A172 (cell line): ENCODE measurements at regions not wholly inside any gene's neighbourhood (a gene's known extent, or its start where the extent isn't known, plus 50 kb on each side); places are given as distances from the start of the nearest gene placed in this dataset.
A peak's percentile ranks its signal among the peaks of the same experiment; 100 is the strongest.
"Not testable (repeated sequence)": the region's sequence is repeated elsewhere in the genome, so short reads cannot be mapped to it uniquely, and the experiment has no call there.

Experiments
- DNase-seq: peaks from one replicate; pipeline ENCODE4 v3.0.0-alpha.2; 2015; ENCODE audit warnings: low spot score

DNA sequence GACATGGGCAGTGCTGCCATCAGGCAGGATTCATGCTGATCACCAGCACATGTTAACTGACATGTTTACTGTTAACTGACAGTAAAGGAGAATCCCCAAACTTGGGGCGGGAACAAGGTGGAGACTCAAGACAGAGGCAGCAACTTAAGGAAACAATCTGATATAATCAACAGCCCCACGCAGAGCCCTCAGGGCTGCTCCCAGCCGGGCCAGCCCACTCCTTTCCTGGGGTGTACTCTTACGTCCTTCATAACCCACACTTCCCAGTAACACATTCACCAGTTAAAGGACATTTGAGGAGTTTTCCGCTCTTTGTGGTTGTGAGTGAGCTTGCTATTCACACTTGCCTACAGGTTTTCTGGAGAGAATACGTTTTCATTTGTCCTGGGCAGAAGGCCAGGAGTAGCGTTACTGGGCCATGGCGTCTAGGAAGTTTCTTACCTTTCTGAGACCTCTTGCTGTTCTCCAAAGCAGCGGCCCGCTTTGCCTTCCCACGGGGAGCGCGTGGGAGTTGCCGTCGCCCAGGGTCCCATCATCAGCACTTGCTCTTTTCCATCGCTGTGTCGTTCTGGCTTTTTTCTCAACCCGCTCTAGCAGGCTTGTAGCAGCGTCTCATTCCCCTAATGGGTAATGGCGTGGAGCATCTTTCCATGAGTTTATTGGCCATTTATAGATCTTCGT lies 56.4 kb downstream of the FOXF2 start:
- DNase-seq = no peak

DNA sequence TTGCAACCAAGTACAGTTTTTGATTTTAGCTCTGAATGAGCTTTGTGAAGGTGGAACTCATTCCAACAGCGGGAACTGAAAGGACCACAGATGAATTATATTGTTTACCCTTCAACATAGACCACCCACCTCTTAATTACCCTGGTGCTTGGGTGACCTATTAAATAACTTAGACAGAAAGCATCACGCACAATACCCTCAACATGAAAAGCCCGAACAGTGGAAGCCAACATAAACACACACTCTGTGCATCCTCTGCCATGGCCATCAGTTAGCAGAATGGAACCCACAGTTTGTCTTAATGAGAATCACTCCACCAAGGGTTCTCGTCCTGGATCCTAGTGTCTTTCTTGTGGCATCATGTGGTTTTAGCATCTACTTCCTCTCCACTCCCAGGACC lies 60.5 kb downstream of the FOXF2 start:
- no peak for DNase-seq

DNA sequence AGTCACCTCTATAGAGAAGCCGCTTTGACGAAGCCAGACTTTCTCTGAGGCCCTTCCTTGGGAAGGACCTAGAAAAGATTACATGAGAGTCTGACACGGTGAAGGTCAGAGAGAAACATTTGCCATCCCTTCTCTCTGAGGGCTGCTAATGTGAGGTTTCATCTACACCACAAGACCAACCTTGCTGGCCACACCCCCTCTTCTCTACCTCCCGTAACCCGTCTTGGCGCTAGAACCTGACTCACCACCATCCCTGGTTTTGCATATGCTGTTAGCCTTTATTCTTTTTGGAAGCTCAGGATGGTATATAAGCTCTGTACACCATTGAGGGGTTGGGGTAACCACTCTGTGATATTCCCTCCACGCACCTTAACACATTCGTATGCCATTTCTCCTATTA lies 63.6 kb downstream of the FOXF2 start:
- no peak for DNase-seq

DNA sequence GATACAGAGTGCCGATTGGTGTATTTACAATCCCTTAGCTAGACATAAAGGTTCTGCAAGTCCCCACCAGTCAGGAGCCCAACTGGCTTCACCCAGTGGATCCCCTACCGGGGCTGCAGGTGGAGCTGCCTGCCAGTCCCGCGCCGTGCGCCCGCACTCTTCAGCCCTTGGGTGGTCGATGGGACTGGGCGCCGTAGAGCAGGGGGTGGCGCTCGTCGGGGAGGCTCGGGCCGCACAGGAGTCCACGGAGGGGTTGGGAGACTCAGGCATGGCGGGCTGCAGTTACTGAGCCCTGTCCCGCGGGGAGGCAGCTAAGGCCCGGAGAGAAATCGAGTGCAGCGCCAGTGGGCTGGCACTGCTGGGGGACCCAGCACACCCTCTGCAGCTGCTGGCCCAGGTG lies 67.4 kb downstream of the FOXF2 start:
- not testable (repeated sequence) for DNase-seq

DNA sequence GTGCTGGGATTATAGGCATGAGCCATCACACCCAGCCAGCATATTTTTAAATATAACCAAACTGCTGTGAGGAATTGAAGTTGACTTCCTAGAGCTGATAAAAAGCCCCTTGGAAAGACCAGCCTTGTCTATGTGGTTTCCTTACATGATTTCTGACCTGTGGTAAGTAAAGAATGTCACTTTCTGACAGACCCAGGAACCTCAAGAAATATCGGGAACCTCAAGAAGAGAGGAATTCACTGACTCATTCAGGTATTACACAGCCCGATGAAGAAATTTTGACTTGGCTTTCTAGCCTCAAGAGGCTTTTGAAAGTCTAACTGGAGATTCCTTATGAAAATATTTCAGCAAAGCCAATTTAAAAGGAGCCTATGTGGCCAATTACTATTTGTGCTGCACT lies 71.8 kb downstream of the FOXF2 start:
- DNase-seq = peak; percentile 89

DNA sequence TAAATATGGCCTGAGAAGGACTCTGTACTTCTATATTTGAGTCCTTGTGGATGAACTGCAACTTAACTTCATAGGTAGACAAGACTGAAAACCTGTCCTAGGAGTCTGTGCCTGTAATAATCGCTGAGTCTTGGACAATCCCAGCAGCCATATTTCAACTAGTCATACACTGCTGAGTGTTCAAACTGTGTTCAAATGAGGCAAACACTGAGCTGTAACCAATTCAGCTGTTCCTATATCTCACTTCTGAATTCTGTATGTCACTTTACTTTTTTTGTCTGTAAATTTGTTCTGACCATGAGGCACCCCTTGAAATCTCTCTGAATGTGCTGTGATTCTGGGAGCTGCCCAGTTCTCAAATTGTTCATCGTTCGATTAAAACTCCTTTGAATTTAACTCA lies 72.4 kb downstream of the FOXF2 start:
- DNase-seq = no peak

DNA sequence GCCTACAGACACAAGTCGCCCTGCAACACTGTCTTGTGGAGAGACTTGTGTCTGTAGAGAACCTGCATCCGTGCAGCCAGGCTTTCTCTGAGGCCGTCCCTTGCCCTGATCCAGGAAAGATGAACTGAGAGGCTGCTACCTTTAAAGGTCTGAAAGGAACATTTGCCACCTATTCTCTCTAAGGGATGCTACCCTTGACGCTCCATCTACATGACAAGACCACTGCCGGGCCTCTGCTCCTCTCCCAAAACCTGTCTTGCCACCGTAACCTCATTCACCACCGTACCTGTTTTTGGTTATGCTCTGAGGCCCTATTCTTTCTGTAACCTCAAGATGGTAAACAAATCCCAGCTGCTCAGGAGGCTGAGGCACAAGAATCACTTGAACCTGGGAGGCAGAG lies 73.9 kb downstream of the FOXF2 start:
- DNase-seq = no peak

DNA sequence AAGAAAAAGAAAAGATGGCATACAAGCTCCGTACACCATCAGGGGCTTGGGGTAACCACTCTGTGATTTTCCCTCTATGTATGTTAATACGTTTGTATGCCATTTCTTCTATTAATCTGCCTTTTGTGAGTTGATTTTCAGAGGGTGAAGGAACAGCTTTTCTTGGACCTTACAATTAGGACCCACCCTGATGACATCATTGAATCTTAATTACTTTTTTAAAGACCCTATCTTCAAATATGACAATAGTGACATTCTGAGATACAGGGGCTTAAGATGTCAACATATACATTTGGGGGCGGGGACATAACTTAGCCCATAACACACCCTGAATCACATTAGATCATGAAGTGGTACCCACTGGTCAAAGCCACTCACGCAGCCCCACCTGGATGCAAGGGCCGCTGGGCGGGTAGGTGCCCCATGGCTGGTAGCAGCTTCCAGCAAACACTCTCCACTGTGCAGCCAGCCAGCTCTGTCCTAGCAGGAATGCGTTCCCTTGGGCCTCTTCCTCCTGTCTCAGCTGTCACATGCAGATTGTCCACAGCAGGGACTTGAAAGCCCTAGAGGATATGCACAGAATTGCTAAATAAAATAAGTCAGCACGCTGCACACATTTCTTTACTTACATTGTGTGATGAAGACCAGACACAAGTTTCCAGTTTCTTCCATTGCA lies 74.5 kb downstream of the FOXF2 start:
- DNase-seq = no peak

DNA sequence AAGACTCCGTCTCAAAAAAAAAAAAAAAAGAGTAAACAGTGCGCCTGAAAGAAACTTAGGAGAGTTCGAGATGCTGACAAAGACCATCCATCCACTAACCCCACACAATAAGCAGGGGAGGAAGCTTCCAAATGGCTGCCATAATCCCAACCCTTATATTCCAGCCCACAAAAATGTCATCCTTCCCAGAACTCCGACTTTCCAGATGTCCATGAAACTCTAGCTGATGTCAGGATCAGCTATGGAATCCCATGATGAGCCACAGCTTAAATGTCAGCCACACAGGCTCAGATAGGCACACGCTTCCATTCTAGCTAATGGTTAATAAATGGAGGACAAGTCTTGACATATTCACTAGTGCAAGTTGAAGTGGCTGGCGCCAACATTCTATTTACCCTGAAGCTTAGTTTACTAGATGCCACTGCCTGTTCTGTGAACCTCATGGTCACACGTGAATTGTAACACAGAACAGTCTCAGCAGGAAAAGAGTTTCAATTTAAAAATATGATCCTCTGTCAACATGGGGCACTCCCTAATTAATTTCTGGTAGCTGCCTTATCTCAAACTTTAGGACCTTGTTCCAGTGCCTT lies 75.5 kb downstream of the FOXF2 start:
- DNase-seq = no peak

DNA sequence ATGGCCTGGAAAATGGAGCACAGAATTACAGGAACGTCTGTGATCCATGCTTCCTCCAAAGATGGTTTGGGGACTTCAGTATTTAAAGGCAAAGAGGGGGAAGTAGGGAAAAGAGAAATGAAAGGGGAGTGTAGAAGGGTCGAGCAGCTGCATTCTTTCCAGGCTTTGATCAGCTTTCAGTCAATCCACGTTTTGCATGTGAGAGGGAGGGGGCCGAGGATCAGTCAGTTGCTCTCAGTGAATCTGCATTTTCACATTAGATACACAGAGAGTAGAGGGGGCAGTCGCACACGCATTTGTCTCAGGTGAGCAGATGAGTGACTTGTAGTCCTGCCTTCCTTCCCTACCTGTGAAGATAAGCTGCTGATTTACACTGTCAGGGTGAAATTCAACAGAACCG lies 78.8 kb downstream of the FOXF2 start:
- no peak for DNase-seq

DNA sequence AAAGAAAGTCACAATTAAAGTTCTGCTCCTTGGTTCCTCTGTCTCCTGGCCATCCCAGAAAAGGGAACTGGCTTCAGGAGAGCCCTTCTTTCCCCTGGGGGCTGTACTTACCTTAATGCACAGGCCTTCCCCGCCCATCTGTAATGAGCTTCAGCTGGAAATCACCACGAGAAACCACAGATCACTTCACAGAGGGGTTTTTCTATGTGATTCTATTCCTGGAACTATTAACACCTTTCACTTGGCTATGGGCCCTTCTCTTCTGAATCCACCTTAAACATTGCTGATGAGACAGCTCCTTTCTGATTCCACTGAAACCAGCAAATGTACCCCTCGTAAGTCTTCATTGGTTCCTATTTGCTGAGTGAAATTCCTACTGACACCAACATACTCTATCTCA lies 80.7 kb downstream of the FOXF2 start:
- DNase-seq = no peak

DNA sequence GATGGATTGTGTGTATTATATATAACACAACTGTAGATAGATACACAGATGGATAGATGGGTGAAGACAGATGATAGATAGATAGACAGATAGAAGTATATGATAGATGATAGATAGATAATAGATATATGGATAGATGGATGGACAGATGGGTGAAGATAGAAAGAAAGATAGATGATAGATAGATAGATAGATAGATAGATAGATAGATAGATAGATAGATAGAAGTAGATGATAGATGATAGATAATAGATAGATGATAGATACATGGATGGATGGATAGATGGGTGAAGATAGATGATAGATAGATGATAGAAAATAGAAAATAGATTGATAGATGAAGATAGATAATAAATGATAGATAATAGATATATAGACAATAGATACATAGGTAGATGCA lies 83.3 kb downstream of the FOXF2 start:
- DNase-seq = no peak

DNA sequence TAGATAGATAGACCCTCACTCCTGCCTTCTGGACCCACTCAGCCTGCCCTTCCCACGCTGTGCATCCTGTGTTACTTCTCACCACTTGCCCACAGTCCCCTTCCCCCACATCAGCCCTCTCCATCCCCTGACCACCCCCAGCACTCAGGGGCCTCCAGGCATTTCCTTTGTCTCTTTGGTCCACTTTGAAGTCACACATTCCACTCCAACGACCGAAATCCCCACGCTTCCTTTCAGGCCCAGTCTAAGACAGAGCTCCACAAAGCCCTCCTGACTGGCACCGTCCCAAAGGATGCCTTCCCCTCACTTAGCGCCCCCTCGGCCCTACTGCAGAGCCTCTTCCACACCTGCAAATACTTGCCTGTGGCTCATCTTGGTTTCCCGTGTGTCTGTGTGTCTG lies 83.8 kb downstream of the FOXF2 start:
- DNase-seq = no peak

DNA sequence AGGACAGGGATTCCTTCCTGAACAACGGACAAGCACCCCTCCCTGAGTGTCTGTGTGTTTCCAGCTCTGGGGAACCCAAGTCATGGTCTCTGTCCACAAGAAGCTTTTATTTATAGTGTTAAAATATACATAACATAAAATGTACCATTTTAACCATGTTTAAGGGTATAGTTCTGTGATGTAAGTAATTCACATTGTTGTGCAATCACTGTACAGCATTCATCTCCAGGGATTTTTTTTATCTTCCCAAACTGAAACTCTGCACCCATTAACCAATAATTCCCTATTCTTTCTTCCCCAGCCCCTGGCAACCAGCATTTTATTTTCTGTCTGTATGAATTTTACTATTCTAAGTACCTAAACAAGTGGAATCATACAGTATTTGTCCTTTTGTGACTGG lies 84.2 kb downstream of the FOXF2 start:
- DNase-seq = no peak

DNA sequence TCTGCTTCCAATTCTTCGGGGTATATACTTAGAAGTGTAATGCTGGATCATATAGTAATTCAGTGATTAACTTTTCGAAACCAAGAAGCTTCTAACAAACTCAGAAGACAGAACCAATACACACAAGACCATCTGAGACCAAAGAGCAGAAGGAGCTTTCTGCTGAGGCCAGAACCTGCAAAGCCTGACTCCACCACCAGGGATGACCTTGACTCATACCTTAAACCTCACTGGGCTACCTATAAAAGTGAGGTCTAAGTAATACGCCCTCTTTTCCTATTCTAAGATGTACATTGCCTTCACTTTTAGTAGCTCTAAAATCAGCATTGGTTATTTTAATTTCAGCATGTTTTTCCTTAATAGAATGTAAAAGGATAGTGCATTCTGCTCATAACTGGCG lies 84.8 kb downstream of the FOXF2 start:
- no peak for DNase-seq

DNA sequence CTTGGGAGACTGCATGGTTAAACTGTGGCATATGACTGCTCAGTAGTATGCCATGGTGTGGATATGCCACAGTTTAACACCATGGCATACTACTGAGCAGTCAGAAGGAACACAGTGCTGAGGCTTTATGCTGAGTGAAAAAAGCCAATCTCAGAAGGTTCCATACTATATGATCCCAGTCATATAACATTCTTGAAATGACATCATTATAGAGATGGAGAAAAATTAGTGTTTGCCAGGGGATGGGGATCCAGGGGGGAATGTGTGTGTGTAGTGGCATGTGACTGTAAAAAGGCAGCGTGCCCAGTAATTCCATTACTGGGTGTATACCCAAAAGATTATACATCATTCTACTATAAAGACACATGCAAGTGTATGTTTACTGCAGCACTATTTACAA lies 85.8 kb downstream of the FOXF2 start:
- DNase-seq = no peak

DNA sequence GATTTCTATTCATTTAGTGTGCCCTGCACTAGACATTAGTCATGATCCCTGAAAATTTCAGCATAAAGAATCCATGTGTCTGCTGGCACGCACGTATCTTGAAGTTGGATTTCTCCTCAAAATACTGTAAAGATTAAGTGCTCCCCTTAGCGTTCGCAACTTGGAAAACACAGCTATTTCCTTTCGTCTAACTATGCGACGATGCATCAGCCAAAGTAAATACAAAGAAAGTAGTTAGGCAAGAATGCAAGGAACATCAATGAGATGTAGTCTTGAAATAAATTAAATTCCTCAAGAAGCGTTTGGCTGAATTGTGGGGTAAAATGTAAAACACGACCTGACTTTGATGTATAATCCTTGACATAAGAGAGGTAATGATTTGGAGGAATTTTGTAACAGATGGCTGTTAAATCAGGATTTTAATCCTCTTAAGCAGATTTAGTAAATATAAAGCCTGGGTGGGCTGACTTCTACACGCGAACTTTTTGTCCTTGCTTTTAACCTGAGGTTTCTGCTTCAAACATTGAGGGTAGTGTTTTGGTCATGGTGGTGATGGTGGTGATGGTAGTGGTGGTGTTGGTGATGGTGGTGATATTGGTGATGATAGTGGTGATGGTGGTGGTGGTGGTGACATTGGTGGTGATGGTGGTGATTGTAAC lies 88.2 kb downstream of the FOXF2 start:
- DNase-seq = peak; percentile 68

DNA sequence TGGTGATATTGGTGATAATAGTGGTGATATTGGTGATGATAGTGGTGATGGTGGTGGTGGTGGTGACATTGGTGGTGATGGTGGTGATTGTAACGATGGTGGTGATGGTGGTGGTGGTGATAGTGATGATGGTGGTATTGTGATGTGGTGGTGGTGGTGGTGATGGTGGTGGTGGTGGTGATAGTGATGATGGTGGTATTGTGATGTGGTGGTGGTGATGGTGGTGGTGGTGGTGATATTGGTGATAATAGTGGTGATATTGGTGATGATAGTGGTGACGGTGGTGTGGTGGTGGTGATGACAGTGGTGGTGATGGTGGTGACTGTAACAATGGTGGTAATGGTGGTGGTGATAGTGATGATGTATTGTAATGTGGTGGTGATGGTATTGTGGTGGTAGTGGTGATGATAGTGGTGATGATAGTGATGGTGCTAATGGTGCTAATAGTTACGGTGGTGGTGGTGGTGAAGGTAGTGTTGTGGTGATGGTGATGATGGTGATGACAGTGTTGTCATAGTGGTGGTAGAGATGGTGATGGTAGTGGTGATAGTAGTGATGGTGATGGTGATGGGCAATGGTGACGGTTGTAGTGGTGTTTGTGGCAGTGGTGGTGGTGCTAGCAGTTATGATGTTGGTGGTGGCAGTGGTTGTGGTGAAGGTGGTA lies 88.9 kb downstream of the FOXF2 start:
- not testable (repeated sequence) for DNase-seq

DNA sequence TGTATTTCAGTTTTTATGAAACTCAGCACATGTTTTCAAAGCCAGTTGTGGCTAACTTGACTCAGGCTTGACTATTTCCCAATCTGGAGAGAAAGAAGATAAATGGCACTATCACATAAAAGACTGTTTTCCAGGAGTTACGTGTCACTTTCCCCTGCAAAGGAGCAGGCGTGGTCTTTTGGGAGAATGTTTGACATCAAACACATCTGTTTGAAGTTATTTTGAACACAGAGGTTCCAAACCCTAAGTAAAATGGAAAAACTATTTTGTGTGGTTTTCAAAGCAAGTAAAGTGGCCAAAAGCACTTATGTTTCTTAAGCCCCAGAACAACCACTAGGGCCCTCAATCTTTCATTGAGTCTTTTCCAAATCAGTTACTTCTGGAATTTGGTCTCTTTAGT lies 89.7 kb downstream of the FOXF2 start:
- DNase-seq = peak; percentile 47

DNA sequence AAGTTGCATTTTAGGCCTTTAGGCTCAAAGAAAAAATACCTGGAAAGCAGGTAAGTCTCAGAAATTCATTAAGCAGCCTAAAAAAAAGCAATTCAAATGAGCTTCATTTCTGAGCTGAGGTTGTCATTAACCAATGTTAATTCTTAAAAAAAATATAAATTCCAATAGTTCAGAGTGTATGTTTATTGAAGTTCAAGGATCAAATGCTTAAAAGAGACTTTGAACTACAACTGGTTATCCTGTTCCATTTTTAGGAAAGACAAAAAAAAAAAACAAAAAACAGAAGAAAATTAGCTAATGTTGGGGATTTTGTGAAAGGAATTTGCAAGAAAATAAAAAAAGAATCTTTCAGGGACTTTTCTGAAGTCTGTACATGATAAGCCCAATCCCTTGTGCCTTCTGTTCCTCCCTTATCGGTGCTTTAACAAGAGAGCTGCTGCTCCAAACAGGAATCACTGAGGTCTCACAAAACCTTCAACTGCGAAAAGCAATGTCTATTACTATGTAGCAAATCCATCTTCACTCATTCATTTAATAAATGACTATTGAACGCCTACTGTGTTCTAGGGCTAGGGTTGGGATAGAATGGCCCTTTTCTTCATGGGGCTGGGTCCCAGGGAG lies 90.3 kb downstream of the FOXF2 start:
- no peak for DNase-seq

DNA sequence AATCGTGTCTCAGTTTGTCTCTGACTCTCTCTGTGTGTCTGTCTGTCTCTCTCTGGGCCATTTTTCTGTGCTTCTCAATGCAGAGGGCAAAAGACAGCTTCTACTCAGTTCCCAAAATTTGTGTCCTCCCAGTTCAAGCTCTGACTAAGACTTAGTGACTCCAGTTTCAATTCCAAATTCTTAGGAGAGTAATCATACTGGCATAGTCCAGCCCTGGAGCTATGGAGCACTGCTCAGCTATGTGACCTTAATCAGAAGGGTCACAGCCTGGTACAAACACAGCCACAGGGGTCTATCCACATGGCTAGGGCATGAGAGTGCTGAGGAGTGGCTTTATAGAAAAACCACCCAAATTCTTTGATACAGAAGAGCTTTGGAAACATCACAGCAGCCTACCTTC lies 91.9 kb downstream of the FOXF2 start:
- peak; percentile 96 for DNase-seq
